Kidney (tissue), 13 donors: ENCODE measurements at regions not wholly inside any gene's neighbourhood (a gene's known extent, or its start where the extent isn't known, plus 50 kb on each side); places are given as distances from the start of the nearest gene placed in this dataset.

Experiments
- DNase-seq, 5 donors: peaks; one replicate each; pipeline ENCODE4 v3.0.0-alpha.2; 2013 to 2020
- FAIRE-seq: peaks from 2 replicates; lab custom pipeline; 2012; peaks lifted over from hg19 to GRCh38; lab: Jason Lieb, UNC
- H3K27ac ChIP-seq, 2 donors: one replicate each; pipeline ENCODE4 v1.7.0; 2013; ENCODE audit warnings: low read depth in 2 of 2, low read length in 2 of 2, inconsistent platforms in 1 of 2
- H3K27me3 ChIP-seq: one replicate; pipeline ENCODE4 v1.7.1; 2013; ENCODE audit warnings: low read length, inconsistent platforms; ENCODE audit not compliant: control insufficient read depth, insufficient read depth
- H3K36me3 ChIP-seq, 3 donors: one replicate each; pipeline versions ENCODE4 v1.7.0 to v1.7.1; 2013; ENCODE audit warnings: low read length in 3 of 3, control low read depth in 1 of 3, inconsistent platforms in 1 of 3; ENCODE audit not compliant: insufficient read depth in 3 of 3, control insufficient read depth in 2 of 3
- H3K4me1 ChIP-seq, 3 donors: one replicate each; pipeline versions ENCODE4 v1.7.0 to v1.7.1; 2013; ENCODE audit warnings: low read length in 3 of 3, inconsistent platforms in 1 of 3, low read depth in 1 of 3; ENCODE audit not compliant: control insufficient read depth in 2 of 3, insufficient read depth in 2 of 3
- H3K4me3 ChIP-seq, 3 donors: one replicate each; pipeline versions ENCODE4 v1.7.0 to v1.8.1; 2013; ENCODE audit warnings: low read length in 3 of 3, control low read depth in 1 of 3, inconsistent platforms in 1 of 3
- H3K9ac ChIP-seq, 3 donors: one replicate each; pipeline versions ENCODE4 v1.7.0 to v1.7.1; 2013; ENCODE audit warnings: low read length in 3 of 3, control low read depth in 1 of 3, inconsistent platforms in 1 of 3
- H3K9me3 ChIP-seq, 3 donors: one replicate each; pipeline versions ENCODE4 v1.7.0 to v1.7.1; 2013; ENCODE audit warnings: low read length in 3 of 3, control low read depth in 1 of 3, inconsistent platforms in 1 of 3; ENCODE audit not compliant: control insufficient read depth in 2 of 3, insufficient read depth in 1 of 3
- intact Hi-C: fragments of 100-400 bp; cut with DNase I; formaldehyde crosslinking; loops from one replicate; pipeline ENCODE4 v1.11.1; 2022
- TF ChIP-seq, protein P1 (sequence below): IDR thresholded peaks from 3 replicates; pipeline ENCODE4 v1.5.1; 2012; ENCODE audit warnings: mild to moderate bottlenecking, moderate library complexity, borderline replicate concordance; ENCODE audit not compliant: insufficient read depth; ENCODE audit errors: extremely low read depth
- donor health status: control.
- donor health status: control.
- donor health status: control.
- donor health status: control.
- donor health status: control.
- donor health status: DM: yes; HTN: yes; CAD: no.
- donor health status: Normal renal cell carcinoma (clear cell type).

DNA sequence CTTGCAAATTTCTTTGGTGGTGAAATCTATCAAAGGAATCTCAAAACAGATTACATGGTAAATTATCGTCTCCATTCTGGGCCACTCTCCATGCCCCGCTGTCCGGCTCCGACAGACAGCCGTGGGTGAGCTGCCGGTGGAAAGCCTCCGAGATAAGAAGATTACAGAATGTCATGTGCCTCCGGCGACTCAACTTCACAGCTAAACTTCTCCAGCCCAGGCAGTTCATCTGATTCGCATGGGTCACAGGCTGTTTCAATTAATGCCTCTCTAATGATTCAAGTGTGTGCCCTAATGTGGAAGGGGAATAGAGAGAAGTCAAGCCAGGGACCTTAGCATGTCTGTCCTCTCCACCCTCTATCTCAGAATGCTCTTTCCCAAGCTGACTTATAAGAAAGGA lies 520.8 kb upstream of the ZFHX3 start:
- no peak for DNase-seq
- intact Hi-C loops, result no loop called here
- Histone ChIP-seq H3K4me3 (no peak overlapping the region), H3K9ac (no peak overlapping the region), H3K27ac (no peak overlapping the region), H3K9me3 (no peaks in the 10 kb centered on the region), H3K36me3 (no peaks in the 10 kb centered on the region), H3K27me3 (no peaks in the 10 kb centered on the region), H3K4me1 (no peaks in the 10 kb centered on the region)
- TF ChIP-seq, protein P1, sequence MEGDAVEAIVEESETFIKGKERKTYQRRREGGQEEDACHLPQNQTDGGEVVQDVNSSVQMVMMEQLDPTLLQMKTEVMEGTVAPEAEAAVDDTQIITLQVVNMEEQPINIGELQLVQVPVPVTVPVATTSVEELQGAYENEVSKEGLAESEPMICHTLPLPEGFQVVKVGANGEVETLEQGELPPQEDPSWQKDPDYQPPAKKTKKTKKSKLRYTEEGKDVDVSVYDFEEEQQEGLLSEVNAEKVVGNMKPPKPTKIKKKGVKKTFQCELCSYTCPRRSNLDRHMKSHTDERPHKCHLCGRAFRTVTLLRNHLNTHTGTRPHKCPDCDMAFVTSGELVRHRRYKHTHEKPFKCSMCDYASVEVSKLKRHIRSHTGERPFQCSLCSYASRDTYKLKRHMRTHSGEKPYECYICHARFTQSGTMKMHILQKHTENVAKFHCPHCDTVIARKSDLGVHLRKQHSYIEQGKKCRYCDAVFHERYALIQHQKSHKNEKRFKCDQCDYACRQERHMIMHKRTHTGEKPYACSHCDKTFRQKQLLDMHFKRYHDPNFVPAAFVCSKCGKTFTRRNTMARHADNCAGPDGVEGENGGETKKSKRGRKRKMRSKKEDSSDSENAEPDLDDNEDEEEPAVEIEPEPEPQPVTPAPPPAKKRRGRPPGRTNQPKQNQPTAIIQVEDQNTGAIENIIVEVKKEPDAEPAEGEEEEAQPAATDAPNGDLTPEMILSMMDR, result no peak
- no peak for FAIRE-seq

DNA sequence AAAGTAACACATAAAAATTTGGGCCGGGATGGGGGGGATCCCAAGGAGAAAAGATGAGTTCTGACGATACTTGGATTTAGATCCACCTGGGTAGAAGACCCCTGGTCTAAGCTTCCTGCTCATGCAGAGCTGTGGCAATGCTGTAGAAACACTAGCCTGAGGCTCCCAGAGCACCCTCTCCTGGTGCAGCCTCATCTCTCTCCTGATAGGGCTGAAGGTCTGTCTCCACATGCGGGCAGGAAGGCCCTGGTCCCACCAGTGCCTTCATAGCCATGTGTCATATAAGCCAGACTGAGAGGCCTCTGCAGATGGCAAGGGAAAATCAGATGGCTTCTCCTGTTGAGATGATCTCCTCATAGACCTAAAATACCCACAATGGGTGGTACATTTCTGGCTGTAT lies 518.0 kb upstream of the ZFHX3 start:
- H3K9me3 ChIP-seq, result no peaks in the 10 kb centered on the region
- H3K9ac ChIP-seq, result no peak overlapping the region
- H3K4me1 ChIP-seq, result no peaks in the 10 kb centered on the region
- no peak overlapping the region for H3K4me3 ChIP-seq
- H3K27ac ChIP-seq, result no peak overlapping the region
- TF ChIP-seq, protein P1, result no peak
- intact Hi-C loops, result no loop called here
- no peak for FAIRE-seq
- no peak for DNase-seq
- H3K27me3 ChIP-seq, result no peaks in the 10 kb centered on the region
- no peaks in the 10 kb centered on the region for H3K36me3 ChIP-seq

DNA sequence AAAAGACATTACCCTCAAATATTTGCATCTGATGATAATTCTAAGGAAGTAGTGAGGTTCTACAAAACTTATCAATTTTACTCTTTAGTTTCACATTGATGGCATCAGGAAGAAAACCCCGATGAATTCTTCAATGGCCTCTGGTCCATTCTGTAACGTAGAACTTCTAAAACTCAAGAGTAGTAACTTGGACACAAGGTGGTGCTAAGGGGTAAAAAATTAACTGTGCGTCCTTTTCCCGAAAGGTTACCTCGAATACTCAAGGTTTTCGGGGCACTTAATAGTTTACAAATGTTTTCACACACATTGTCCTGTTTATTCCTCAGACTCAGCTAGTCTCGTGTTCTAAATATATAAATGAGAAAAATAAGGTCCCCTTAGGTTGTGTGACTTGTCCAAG lies 517.3 kb upstream of the ZFHX3 start:
- Histone ChIP-seq H3K4me3 (no peak overlapping the region), H3K9ac (no peak overlapping the region), H3K27ac (no peak overlapping the region), H3K9me3 (no peaks in the 10 kb centered on the region), H3K36me3 (no peaks in the 10 kb centered on the region), H3K4me1 (no peaks in the 10 kb centered on the region), H3K27me3 (no peaks in the 10 kb centered on the region)
- intact Hi-C loops, result no loop called here
- TF ChIP-seq, protein P1, result no peak
- FAIRE-seq (no peak), DNase-seq (no peak)

DNA sequence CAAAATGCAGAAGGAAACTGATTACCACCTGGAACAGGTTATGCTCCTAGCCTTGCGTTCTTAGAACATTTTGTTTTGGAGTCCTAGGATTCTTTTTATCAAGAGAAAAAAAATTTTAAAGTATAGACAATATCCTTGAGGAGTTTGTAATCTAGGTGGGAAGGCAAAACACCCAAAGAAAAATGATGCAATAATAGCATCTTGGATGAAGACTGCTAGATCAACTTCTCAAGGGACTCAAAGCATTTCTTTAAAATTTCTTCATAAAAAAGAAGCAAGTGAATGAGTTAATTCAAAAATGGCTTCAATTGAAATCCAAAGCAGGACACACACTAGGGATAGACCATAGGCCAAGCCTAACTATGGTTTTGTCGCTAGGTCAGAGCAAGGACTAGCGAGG lies 515.8 kb upstream of the ZFHX3 start:
- TF ChIP-seq, protein P1, result no peak
- no peaks in the 10 kb centered on the region for H3K36me3 ChIP-seq
- H3K9me3 ChIP-seq, result no peaks in the 10 kb centered on the region
- no peaks in the 10 kb centered on the region for H3K4me1 ChIP-seq
- no peaks in the 10 kb centered on the region for H3K27me3 ChIP-seq
- FAIRE-seq (no peak), DNase-seq (no peak)
- no peak overlapping the region for H3K27ac ChIP-seq
- intact Hi-C loops, result no loop called here
- no peak overlapping the region for H3K4me3 ChIP-seq
- no peak overlapping the region for H3K9ac ChIP-seq
